GM12892 (cell line): ENCODE measurements at regions not wholly inside any gene's neighbourhood (a gene's known extent, or its start where the extent isn't known, plus 50 kb on each side); places are given as distances from the start of the nearest gene placed in this dataset.

Experiments
- POLR2A ChIP-seq: IDR thresholded peaks from 2 replicates; pipeline ENCODE4 v1.6.1; 2011; ENCODE audit warnings: low read depth, low read length, control low read depth
- POLR2AphosphoS5 ChIP-seq: IDR thresholded peaks from 2 replicates; pipeline ENCODE4 v1.6.1; 2011; ENCODE audit warnings: low read depth, low read length, control low read depth
- TAF1 ChIP-seq: IDR thresholded peaks from 2 replicates; pipeline ENCODE4 v1.6.1; 2011; ENCODE audit warnings: low read depth, mild to moderate bottlenecking, control low read depth, low read length, borderline replicate concordance

- no peak for TF ChIP-seq POLR2A
- TF ChIP-seq POLR2AphosphoS5 = no peak
- no peak for TF ChIP-seq TAF1
Measured at GRCh38 chr11:15725246-15725645, 610.5 kb downstream of the INSC start.
